ENCODE measurements at regions not wholly inside any gene's neighbourhood (a gene's known extent, or its start where the extent isn't known, plus 50 kb on each side); places are given as distances from the start of the nearest gene placed in this dataset.

GRCh38 chr7:155172141-155172540 lies 102.0 kb downstream of the HTR5A start:
- DNase-seq = no peak
- no peak for ATAC-seq

GRCh38 chr7:155173905-155174304 lies 103.8 kb downstream of the HTR5A start:
- intact Hi-C loops (cut with DNase I) = no loop called here
- H3K9me3 ChIP-seq = no peaks in the 10 kb centered on the region
- H3K27me3 ChIP-seq (ENCODE audit: insufficient read depth in 3 of 3, low read length in 2 of 3) = no peaks in the 10 kb centered on the region
- ATAC-seq (no peak), DNase-seq (no peak)
- no peaks in the 10 kb centered on the region for H3K36me3 ChIP-seq (ENCODE audit: insufficient read depth in 1 of 2, low read depth in 1 of 2)
- H3K4me3 ChIP-seq = no peak overlapping the region
- no peak overlapping the region for H3K27ac ChIP-seq
- TF ChIP-seq, protein P1, sequence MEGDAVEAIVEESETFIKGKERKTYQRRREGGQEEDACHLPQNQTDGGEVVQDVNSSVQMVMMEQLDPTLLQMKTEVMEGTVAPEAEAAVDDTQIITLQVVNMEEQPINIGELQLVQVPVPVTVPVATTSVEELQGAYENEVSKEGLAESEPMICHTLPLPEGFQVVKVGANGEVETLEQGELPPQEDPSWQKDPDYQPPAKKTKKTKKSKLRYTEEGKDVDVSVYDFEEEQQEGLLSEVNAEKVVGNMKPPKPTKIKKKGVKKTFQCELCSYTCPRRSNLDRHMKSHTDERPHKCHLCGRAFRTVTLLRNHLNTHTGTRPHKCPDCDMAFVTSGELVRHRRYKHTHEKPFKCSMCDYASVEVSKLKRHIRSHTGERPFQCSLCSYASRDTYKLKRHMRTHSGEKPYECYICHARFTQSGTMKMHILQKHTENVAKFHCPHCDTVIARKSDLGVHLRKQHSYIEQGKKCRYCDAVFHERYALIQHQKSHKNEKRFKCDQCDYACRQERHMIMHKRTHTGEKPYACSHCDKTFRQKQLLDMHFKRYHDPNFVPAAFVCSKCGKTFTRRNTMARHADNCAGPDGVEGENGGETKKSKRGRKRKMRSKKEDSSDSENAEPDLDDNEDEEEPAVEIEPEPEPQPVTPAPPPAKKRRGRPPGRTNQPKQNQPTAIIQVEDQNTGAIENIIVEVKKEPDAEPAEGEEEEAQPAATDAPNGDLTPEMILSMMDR (IDR thresholded peaks at IDR 0.05) = no peak
- no peaks in the 10 kb centered on the region for H3K4me1 ChIP-seq
- 79 to 81% (median 80%) methylated on average over 9 of the region's 9 CpGs for WGBS, 3 donors

More at GRCh38 chr7:155172141-155172540, 102.0 kb downstream of the HTR5A start:
- TF ChIP-seq, protein P1 (IDR thresholded peaks at IDR 0.05) = no peak
- Histone ChIP-seq H3K27me3 (ENCODE audit: insufficient read depth in 3 of 3, low read length in 2 of 3) (no peaks in the 10 kb centered on the region), H3K27ac (no peak overlapping the region), H3K4me3 (no peak overlapping the region), H3K9me3 (no peaks in the 10 kb centered on the region), H3K36me3 (ENCODE audit: insufficient read depth in 1 of 2, low read depth in 1 of 2) (no peaks in the 10 kb centered on the region), H3K4me1 (no peaks in the 10 kb centered on the region)
- intact Hi-C loops (cut with DNase I) = no loop called here
- 72 to 79% (median 76%) methylated on average over 5 of the region's 5 CpGs for WGBS, 3 donors

GRCh38 chr7:155178096-155178495 lies 108.0 kb downstream of the HTR5A start:
- Histone ChIP-seq H3K4me1 (no peaks in the 10 kb centered on the region), H3K9me3 (no peaks in the 10 kb centered on the region), H3K27ac (no peak overlapping the region), H3K4me3 (no peak overlapping the region), H3K36me3 (ENCODE audit: insufficient read depth in 1 of 2, low read depth in 1 of 2) (no peaks in the 10 kb centered on the region), H3K27me3 (ENCODE audit: insufficient read depth in 3 of 3, low read length in 2 of 3) (no peaks in the 10 kb centered on the region)
- ATAC-seq (no peak), DNase-seq (no peak)
- intact Hi-C loops (cut with DNase I) = no loop called here
- WGBS, 3 donors = 73 to 84% (median 79%) methylated on average over 2 of the region's 2 CpGs
- TF ChIP-seq, protein P1 (IDR thresholded peaks at IDR 0.05) = no peak

GRCh38 chr7:155181768-155182167 lies 111.6 kb downstream of the HTR5A start:
- peaks cover 0 to 8% (median 0%) of the 10 kb centered on the region in 3 donors for H3K27me3 ChIP-seq (ENCODE audit: insufficient read depth in 3 of 3, low read length in 2 of 3)
- no peaks in the 10 kb centered on the region for H3K36me3 ChIP-seq (ENCODE audit: insufficient read depth in 1 of 2, low read depth in 1 of 2)
- TF ChIP-seq, protein P1 (IDR thresholded peaks at IDR 0.05) = no peak
- H3K4me1 ChIP-seq = no peaks in the 10 kb centered on the region
- WGBS, 3 donors = 78 to 91% (median 78%) methylated on average over 8 of the region's 8 CpGs
- no peak overlapping the region for H3K27ac ChIP-seq
- no peak for DNase-seq
- H3K4me3 ChIP-seq = no peak overlapping the region
- peaks cover 16% of the 10 kb centered on the region for H3K9me3 ChIP-seq
- ATAC-seq = no peak
- intact Hi-C loops (cut with DNase I) = loop anchor here in 1 of 2 donors (10.0 kb wide), 1 partner anchor 257 kb away; no protein-coding TSS in a partner anchor

GRCh38 chr7:155182406-155182970 lies 112.4 kb downstream of the HTR5A start:
- DNase-seq = no peak
- ATAC-seq = no peak
- no peak overlapping the region for H3K27ac ChIP-seq
- peaks cover 0 to 8% (median 0%) of the 10 kb centered on the region in 3 donors for H3K27me3 ChIP-seq (ENCODE audit: insufficient read depth in 3 of 3, low read length in 2 of 3)
- intact Hi-C loops (cut with DNase I) = loop anchor here in 1 of 2 donors (10.0 kb wide), 1 partner anchor 258 kb away; no protein-coding TSS in a partner anchor
- no peaks in the 10 kb centered on the region for H3K4me1 ChIP-seq
- WGBS, 3 donors = 90 to 94% (median 93%) methylated on average over 8 of the region's 8 CpGs
- TF ChIP-seq, protein P1 (IDR thresholded peaks at IDR 0.05) = no peak
- peaks cover 16% of the 10 kb centered on the region for H3K9me3 ChIP-seq
- H3K36me3 ChIP-seq (ENCODE audit: insufficient read depth in 1 of 2, low read depth in 1 of 2) = no peaks in the 10 kb centered on the region
- no peak overlapping the region for H3K4me3 ChIP-seq
